ENCODE measurements at regions not wholly inside any gene's neighbourhood (a gene's known extent, or its start where the extent isn't known, plus 50 kb on each side); places are given as distances from the start of the nearest gene placed in this dataset.

GRCh38 chr2:194232600-194232999 lies 1424.4 kb upstream of the SLC39A10 start:
- in situ Hi-C loops (cut with HindIII; ENCODE audit: extremely low pct_ligation_motif_present, low pct_unique_long_range_greater_than_20kb) (no loop called here), intact Hi-C loops (cut with micrococcal nuclease; ENCODE audit: unreplicated experiment) (no loop called here)
- POLR2A ChIA-PET, result no interaction called here
- no peaks in the 10 kb centered on the region for H3K4me1 ChIP-seq (ENCODE audit: insufficient read depth, low read length)
- H3K36me3 ChIP-seq (replicated peaks in 1 of 2; ENCODE audit: control insufficient read depth in 1 of 2, insufficient read depth in 2 of 2, low read length in 2 of 2), result no peaks in the 10 kb centered on the region
- H4K20me1 ChIP-seq (ENCODE audit: insufficient read depth, low read length), result no peaks in the 10 kb centered on the region
- H3K27me3 ChIP-seq (ENCODE audit: control insufficient read depth in 1 of 2, insufficient read depth in 2 of 2, low read length in 2 of 2), result no peaks in the 10 kb centered on the region
- H3K4me3 ChIP-seq (replicated peaks in 1 of 3; ENCODE audit: insufficient read depth in 1 of 3, low read depth in 2 of 3, low read length in 3 of 3), result no peak overlapping the region
- FAIRE-seq (no peak), DNase-seq (ENCODE audit: low spot score) (no peak), ATAC-seq (no peak)
- BruUV-seq (replicated peaks), result no TSS peak
- H2AFZ ChIP-seq (ENCODE audit: low read length), result no peak overlapping the region
- CTCF ChIA-PET (ENCODE audit: low intra/inter-chr PET ratio, low total read pairs), result no interaction called here
- H3K9ac ChIP-seq (ENCODE audit: insufficient read depth, low read depth, low read length), result no peak overlapping the region
- H3K4me2 ChIP-seq (ENCODE audit: low read depth, low read length), result no peak overlapping the region
- H3K79me2 ChIP-seq (ENCODE audit: insufficient read depth, low read length), result no peaks in the 10 kb centered on the region
- no peak overlapping the region for H3K27ac ChIP-seq (ENCODE audit: extremely low read length, insufficient read depth, low read length)
- no peaks in the 10 kb centered on the region for H3K9me3 ChIP-seq (ENCODE audit: low read length)
- 2% methylated on average over 3 of the region's 3 CpGs for WGBS (ENCODE audit: low lambda C conversion rate)
- TF ChIP-seq, protein P1, sequence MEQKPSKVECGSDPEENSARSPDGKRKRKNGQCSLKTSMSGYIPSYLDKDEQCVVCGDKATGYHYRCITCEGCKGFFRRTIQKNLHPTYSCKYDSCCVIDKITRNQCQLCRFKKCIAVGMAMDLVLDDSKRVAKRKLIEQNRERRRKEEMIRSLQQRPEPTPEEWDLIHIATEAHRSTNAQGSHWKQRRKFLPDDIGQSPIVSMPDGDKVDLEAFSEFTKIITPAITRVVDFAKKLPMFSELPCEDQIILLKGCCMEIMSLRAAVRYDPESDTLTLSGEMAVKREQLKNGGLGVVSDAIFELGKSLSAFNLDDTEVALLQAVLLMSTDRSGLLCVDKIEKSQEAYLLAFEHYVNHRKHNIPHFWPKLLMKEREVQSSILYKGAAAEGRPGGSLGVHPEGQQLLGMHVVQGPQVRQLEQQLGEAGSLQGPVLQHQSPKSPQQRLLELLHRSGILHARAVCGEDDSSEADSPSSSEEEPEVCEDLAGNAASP (CRISPR knock-in tag; IDR thresholded peaks at IDR 0.05; ENCODE audit: borderline replicate concordance), result no peak
- TF ChIP-seq NR2F6 (IDR thresholded peaks at IDR 0.05), result no peak
- no peak for TF ChIP-seq NR2F6 (CRISPR knock-in tag; IDR thresholded peaks at IDR 0.05)
- no peak for TF ChIP-seq ZKSCAN8 (CRISPR knock-in tag; IDR thresholded peaks at IDR 0.05; ENCODE audit: borderline replicate concordance)
- no peak for TF ChIP-seq ZBTB7A (CRISPR knock-in tag; IDR thresholded peaks at IDR 0.05)
- TF ChIP-seq CBX1 (IDR thresholded peaks at IDR 0.05; ENCODE audit: low read depth), result no peak
- TF ChIP-seq ZNF766 (CRISPR knock-in tag; IDR thresholded peaks at IDR 0.05; ENCODE audit: borderline replicate concordance), result no peak
- TF ChIP-seq ZNF746 (CRISPR knock-in tag; IDR thresholded peaks at IDR 0.05), result no peak
- no peak for TF ChIP-seq ZNF616 (CRISPR knock-in tag; IDR thresholded peaks at IDR 0.05; ENCODE audit: low read depth)
- TF ChIP-seq BCL6 (CRISPR knock-in tag; IDR thresholded peaks at IDR 0.05), result no peak
- TF ChIP-seq ZNF782 (CRISPR knock-in tag; IDR thresholded peaks at IDR 0.05; ENCODE audit: borderline replicate concordance), result no peak
- TF ChIP-seq ZNF724P (CRISPR knock-in tag; IDR thresholded peaks at IDR 0.05; ENCODE audit: borderline replicate concordance), result no peak
- TF ChIP-seq RFX1 (IDR thresholded peaks at IDR 0.05), result no peak
- TF ChIP-seq, protein P2, sequence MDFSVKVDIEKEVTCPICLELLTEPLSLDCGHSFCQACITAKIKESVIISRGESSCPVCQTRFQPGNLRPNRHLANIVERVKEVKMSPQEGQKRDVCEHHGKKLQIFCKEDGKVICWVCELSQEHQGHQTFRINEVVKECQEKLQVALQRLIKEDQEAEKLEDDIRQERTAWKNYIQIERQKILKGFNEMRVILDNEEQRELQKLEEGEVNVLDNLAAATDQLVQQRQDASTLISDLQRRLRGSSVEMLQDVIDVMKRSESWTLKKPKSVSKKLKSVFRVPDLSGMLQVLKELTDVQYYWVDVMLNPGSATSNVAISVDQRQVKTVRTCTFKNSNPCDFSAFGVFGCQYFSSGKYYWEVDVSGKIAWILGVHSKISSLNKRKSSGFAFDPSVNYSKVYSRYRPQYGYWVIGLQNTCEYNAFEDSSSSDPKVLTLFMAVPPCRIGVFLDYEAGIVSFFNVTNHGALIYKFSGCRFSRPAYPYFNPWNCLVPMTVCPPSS (IDR thresholded peaks at IDR 0.05), result no peak
- TF ChIP-seq MED1 (CRISPR knock-in tag; IDR thresholded peaks at IDR 0.05), result no peak
- TF ChIP-seq, protein P3, sequence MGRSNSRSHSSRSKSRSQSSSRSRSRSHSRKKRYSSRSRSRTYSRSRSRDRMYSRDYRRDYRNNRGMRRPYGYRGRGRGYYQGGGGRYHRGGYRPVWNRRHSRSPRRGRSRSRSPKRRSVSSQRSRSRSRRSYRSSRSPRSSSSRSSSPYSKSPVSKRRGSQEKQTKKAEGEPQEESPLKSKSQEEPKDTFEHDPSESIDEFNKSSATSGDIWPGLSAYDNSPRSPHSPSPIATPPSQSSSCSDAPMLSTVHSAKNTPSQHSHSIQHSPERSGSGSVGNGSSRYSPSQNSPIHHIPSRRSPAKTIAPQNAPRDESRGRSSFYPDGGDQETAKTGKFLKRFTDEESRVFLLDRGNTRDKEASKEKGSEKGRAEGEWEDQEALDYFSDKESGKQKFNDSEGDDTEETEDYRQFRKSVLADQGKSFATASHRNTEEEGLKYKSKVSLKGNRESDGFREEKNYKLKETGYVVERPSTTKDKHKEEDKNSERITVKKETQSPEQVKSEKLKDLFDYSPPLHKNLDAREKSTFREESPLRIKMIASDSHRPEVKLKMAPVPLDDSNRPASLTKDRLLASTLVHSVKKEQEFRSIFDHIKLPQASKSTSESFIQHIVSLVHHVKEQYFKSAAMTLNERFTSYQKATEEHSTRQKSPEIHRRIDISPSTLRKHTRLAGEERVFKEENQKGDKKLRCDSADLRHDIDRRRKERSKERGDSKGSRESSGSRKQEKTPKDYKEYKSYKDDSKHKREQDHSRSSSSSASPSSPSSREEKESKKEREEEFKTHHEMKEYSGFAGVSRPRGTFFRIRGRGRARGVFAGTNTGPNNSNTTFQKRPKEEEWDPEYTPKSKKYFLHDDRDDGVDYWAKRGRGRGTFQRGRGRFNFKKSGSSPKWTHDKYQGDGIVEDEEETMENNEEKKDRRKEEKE (IDR thresholded peaks at IDR 0.05), result no peak
- TF ChIP-seq ZNF253 (CRISPR knock-in tag; IDR thresholded peaks at IDR 0.05; ENCODE audit: borderline replicate concordance), result no peak
- TF ChIP-seq ASH2L (IDR thresholded peaks at IDR 0.05; ENCODE audit: insufficient read length, low read depth, low read length), result no peak
- no peak for TF ChIP-seq ZNF546 (CRISPR knock-in tag; conservative IDR thresholded peaks at IDR 0.05)
- no peak for TF ChIP-seq TCF12 (IDR thresholded peaks at IDR 0.05)
- TF ChIP-seq TCF12 (CRISPR knock-in tag; IDR thresholded peaks at IDR 0.05), result no peak
